Transverse colon (tissue), 4 donors: ENCODE measurements at regions not wholly inside any gene's neighbourhood (a gene's known extent, or its start where the extent isn't known, plus 50 kb on each side); places are given as distances from the start of the nearest gene placed in this dataset.

Experiments
- DNase-seq: peaks from one replicate; pipeline ENCODE4 v3.0.0-alpha.2; 2019
- H3K27ac ChIP-seq, 4 donors: fragments of 200-600 bp; sonication (generic); 2 replicates each; pipeline ENCODE4 v1.5.1; 2016 to 2018; ENCODE audit warnings: inconsistent platforms in 4 of 4
- H3K27me3 ChIP-seq: fragments of 200-600 bp; sonication (generic); 2 replicates; pipeline ENCODE4 v1.5.1; 2017; ENCODE audit warnings: inconsistent platforms
- H3K36me3 ChIP-seq, 4 donors: fragments of 200-600 bp; sonication (generic); 2 replicates each; pipeline ENCODE4 v1.5.1; 2017 to 2019; ENCODE audit warnings: inconsistent platforms in 4 of 4
- H3K4me1 ChIP-seq, 4 donors: fragments of 200-600 bp; sonication (generic); 2 replicates each; pipeline ENCODE4 v1.5.1; 2017 to 2020; ENCODE audit warnings: inconsistent platforms in 4 of 4
- H3K4me3 ChIP-seq, 4 donors: fragments of 200-600 bp; sonication (generic); 1 replicate in 1 of 4; 2 replicates in 3 of 4; pipeline versions ENCODE4 v1.5.1 to v1.6.1; 2017 to 2019; ENCODE audit warnings: inconsistent platforms in 4 of 4
- H3K9me3 ChIP-seq, 2 donors: fragments of 200-600 bp; sonication (generic); 2 replicates each; pipeline ENCODE4 v1.5.1; 2017 to 2019; ENCODE audit warnings: inconsistent platforms in 2 of 2
- EP300 ChIP-seq: sonication (generic); formaldehyde crosslinking; IDR thresholded peaks from one replicate; pipeline ENCODE4 v1.6.1; 2017; ENCODE audit warnings: antibody characterized with exemption, low read depth
- POLR2A ChIP-seq: fragments of 450-650 bp; IDR thresholded peaks from one replicate; pipeline ENCODE4 v1.6.1; 2016; ENCODE audit warnings: antibody characterized with exemption, mild to moderate bottlenecking, moderate library complexity
- POLR2AphosphoS5 ChIP-seq, 3 donors: sonication (generic); formaldehyde crosslinking; IDR thresholded peaks; one replicate each; pipeline ENCODE4 v1.6.1; 2016; ENCODE audit warnings: antibody characterized with exemption in 3 of 3
- WGBS, 2 donors: methylation state at CpG; one replicate each; pipeline ENCODE4 v1.1.5; 2018; ENCODE audit warnings: low coverage in 1 of 2; 5-methylcytosine and 5-hydroxymethylcytosine counted together
- in situ Hi-C, 4 donors: fragments of 200-750 bp; cut with MboI; loops; one replicate each; pipeline versions ENCODE4 v1.15.0 to v1.15.1; 2017; ENCODE audit warnings: low sequenced_read_pairs in 3 of 4, low pct_ligation_motif_present in 1 of 4, low pct_unique_long_range_greater_than_20kb in 1 of 4
- intact Hi-C: fragments of 100-400 bp; cut with DNase I; formaldehyde crosslinking; loops from one replicate; pipeline ENCODE4 v1.15.1; 2023; ENCODE audit warnings: low total_unique reads
- TF ChIP-seq, protein P1 (sequence below), 5 experiments: fragments of 200-600 bp in 3 of 5; fragments of 450-650 bp in 2 of 5; sonication (generic) in 3 of 5; IDR thresholded peaks; 1 replicate in 2 of 5; 2 replicates in 3 of 5; pipeline ENCODE4 v1.5.1; 2016 to 2017; ENCODE audit warnings: antibody characterized with exemption in 5 of 5, inconsistent platforms in 3 of 5, mild to moderate bottlenecking in 2 of 5, moderate library complexity in 1 of 5

DNA sequence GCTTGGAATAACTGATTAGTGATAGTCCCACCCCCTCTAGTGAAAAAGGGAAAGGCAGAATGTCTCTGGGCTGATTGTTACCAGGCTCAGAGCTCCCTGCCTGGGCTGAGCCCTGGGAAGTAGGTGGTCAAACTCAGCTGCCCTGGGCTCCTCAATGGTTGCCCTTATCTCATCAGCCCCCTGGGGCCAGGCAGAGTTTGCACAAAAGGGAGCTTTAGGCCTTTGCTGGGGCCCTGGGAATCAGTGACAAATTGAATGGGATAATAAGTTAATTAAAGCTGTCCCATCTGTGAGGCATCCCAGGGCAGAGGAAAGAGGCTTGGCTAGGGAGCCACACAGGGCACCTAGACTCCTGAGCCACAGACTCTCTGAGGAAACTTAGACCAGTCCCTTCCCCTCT is 89.0 kb downstream of the EFNB1 start:
- Histone ChIP-seq H3K36me3 (no peaks in the 10 kb centered on the region), H3K4me1 (no peaks in the 10 kb centered on the region), H3K9me3 (no peaks in the 10 kb centered on the region), H3K27ac (no peak overlapping the region), H3K27me3 (no peaks in the 10 kb centered on the region), H3K4me3 (no peak overlapping the region)
- TF ChIP-seq POLR2A (no peak), POLR2AphosphoS5 (IDR thresholded peaks at IDR 0.05) (no peak)
- TF ChIP-seq, protein P1, sequence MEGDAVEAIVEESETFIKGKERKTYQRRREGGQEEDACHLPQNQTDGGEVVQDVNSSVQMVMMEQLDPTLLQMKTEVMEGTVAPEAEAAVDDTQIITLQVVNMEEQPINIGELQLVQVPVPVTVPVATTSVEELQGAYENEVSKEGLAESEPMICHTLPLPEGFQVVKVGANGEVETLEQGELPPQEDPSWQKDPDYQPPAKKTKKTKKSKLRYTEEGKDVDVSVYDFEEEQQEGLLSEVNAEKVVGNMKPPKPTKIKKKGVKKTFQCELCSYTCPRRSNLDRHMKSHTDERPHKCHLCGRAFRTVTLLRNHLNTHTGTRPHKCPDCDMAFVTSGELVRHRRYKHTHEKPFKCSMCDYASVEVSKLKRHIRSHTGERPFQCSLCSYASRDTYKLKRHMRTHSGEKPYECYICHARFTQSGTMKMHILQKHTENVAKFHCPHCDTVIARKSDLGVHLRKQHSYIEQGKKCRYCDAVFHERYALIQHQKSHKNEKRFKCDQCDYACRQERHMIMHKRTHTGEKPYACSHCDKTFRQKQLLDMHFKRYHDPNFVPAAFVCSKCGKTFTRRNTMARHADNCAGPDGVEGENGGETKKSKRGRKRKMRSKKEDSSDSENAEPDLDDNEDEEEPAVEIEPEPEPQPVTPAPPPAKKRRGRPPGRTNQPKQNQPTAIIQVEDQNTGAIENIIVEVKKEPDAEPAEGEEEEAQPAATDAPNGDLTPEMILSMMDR (IDR thresholded peaks at IDR 0.05) = no peak
- intact Hi-C loops = no loop called here
- in situ Hi-C loops = no loop called here
- no peak for DNase-seq

DNA sequence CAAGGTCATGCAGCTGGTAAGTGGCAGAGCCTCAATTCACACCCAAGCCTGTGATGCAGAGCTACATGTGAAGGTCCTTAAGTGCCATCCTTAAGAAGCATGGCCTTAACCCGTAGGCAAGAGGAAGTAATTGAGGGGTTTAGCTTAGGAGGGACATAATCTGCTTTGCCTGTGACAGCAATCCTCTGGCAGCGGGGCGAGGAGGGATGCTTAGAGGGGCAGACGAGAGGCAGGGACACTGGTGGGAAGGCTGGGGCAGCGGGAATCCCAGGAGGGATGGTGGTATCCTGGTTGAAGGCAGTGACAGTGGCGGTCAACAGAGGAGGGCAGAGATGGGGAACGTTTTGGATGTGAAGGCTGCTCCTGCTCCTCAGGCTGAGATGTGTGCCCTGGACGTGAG is 88.1 kb downstream of the EFNB1 start:
- Histone ChIP-seq H3K27me3 (no peaks in the 10 kb centered on the region), H3K36me3 (no peaks in the 10 kb centered on the region), H3K4me3 (no peak overlapping the region), H3K27ac (no peak overlapping the region), H3K4me1 (no peaks in the 10 kb centered on the region), H3K9me3 (no peaks in the 10 kb centered on the region)
- intact Hi-C loops = no loop called here
- in situ Hi-C loops = no loop called here
- no peak for TF ChIP-seq POLR2A
- no peak for TF ChIP-seq EP300
- no peak for TF ChIP-seq POLR2AphosphoS5 (IDR thresholded peaks at IDR 0.05)
- TF ChIP-seq, protein P1 (IDR thresholded peaks at IDR 0.05) = no peak
- 70 to 100% methylated on average over 4 to 8 of the region's 8 CpGs for WGBS, 2 donors
- no peak for DNase-seq

DNA sequence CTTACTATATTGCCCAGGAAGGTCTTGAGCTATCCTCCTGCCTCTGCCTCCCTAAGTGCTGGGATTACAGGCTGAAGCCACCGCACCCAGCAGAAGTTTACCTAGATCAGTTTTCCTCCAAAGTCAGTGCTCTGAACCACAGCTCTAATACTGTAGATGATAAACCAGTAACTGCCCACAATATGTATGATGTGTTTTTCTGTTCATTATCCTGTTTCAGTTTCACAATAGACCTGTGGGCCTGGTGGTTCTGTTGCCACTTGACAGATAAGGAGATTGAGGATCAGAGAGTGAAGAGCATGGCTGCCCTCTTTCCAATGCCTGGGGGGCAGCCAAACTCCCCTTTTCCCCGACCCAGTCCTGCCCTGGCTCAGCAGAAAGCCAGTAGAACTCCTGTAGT is 87.0 kb downstream of the EFNB1 start:
- intact Hi-C loops (no loop called here), in situ Hi-C loops (no loop called here)

DNA sequence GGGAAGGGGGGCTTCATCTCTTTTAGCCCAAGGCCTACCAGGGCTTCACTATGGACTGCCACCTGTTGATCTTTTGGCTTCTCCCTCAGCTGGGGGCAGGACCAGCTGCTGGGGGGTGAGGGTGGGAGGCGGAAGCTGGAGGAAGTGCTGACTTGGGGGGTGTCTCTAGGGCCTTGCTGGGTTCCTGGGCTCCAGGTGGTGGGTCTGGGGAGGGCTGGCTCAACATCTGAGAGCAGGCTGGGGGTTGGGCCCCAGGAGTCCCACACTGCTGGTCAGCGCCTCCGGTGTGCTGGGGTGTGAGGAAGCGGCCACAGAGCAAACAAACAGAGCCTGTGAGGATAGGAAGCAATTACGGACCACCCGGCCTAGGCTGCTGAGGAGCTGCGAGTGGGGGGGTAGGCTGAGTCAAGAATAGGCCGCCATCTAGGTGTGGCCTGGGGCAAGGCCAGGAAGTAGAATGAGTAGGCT is 85.7 kb downstream of the EFNB1 start:
- intact Hi-C loops (no loop called here), in situ Hi-C loops (no loop called here)
- H3K36me3 ChIP-seq = no peaks in the 10 kb centered on the region
- H3K4me3 ChIP-seq = no peak overlapping the region
- no peaks in the 10 kb centered on the region for H3K4me1 ChIP-seq
- H3K9me3 ChIP-seq = no peaks in the 10 kb centered on the region
- TF ChIP-seq POLR2A (no peak), EP300 (no peak), POLR2AphosphoS5 (IDR thresholded peaks at IDR 0.05) (no peak)
- TF ChIP-seq, protein P1 (IDR thresholded peaks at IDR 0.05) = no peak
- no peaks in the 10 kb centered on the region for H3K27me3 ChIP-seq
- DNase-seq = no peak
- WGBS, 2 donors = 79% methylated on average over 8 of the region's 8 CpGs; no CpG with 5 or more reads in 1 of the 2 donors
- H3K27ac ChIP-seq = no peak overlapping the region

More for the DNA sequence above, 87.0 kb downstream of the EFNB1 start:
- H3K9me3 ChIP-seq = no peaks in the 10 kb centered on the region
- H3K27me3 ChIP-seq = no peaks in the 10 kb centered on the region
- TF ChIP-seq EP300 (no peak), POLR2A (no peak), POLR2AphosphoS5 (IDR thresholded peaks at IDR 0.05) (no peak)
- TF ChIP-seq, protein P1 (IDR thresholded peaks at IDR 0.05) = no peak
- no peak overlapping the region for H3K27ac ChIP-seq
- no peak overlapping the region for H3K4me3 ChIP-seq
- no peaks in the 10 kb centered on the region for H3K36me3 ChIP-seq
- no peaks in the 10 kb centered on the region for H3K4me1 ChIP-seq
- WGBS, 2 donors = 67% methylated on average over 2 of the region's 2 CpGs; no CpG with 5 or more reads in 1 of the 2 donors
- no peak for DNase-seq
